AG04450 (cell line): ENCODE measurements at regions not wholly inside any gene's neighbourhood (a gene's known extent, or its start where the extent isn't known, plus 50 kb on each side); places are given as distances from the start of the nearest gene placed in this dataset.

Experiments
- CTCF ChIA-PET: fragments of 300-600, 350-600 bp; formaldehyde crosslinking; extraction: SDS; loops from one replicate; lab custom pipeline; 2022; ENCODE audit warnings: antibody characterized with exemption, inconsistent platforms; lab: Charles Lee
- POLR2A ChIA-PET: fragments of 350-600 bp; formaldehyde crosslinking; extraction: SDS; loops from one replicate; lab custom pipeline; 2021; ENCODE audit warnings: antibody characterized with exemption, inconsistent platforms; lab: Yijun Ruan, JAX
- DNase-seq: peaks from one replicate; pipeline ENCODE4 v3.0.0-alpha.2; 2011; ENCODE audit warnings: low read depth, low spot score
- H3K27ac ChIP-seq: one replicate; pipeline ENCODE4 v1.5.1; 2012; ENCODE audit warnings: low read depth, low read length, control low read depth
- H3K27me3 ChIP-seq: one replicate; pipeline ENCODE4 v1.6.0; 2012; ENCODE audit warnings: low read length; ENCODE audit not compliant: control insufficient read depth, insufficient read depth
- H3K4me3 ChIP-seq: 2 replicates; pipeline ENCODE4 v1.5.1; 2011; ENCODE audit warnings: mild to moderate bottlenecking, low read depth, low read length, control low read depth
- H3K9me3 ChIP-seq: 2 replicates; pipeline ENCODE4 v1.5.1; 2012; ENCODE audit warnings: low read length; ENCODE audit not compliant: control insufficient read depth, insufficient read depth
- CTCF ChIP-seq: IDR thresholded peaks from 2 replicates; pipeline ENCODE4 v1.5.1; 2011; ENCODE audit warnings: low read depth, low read length, control low read depth, inconsistent platforms

DNA sequence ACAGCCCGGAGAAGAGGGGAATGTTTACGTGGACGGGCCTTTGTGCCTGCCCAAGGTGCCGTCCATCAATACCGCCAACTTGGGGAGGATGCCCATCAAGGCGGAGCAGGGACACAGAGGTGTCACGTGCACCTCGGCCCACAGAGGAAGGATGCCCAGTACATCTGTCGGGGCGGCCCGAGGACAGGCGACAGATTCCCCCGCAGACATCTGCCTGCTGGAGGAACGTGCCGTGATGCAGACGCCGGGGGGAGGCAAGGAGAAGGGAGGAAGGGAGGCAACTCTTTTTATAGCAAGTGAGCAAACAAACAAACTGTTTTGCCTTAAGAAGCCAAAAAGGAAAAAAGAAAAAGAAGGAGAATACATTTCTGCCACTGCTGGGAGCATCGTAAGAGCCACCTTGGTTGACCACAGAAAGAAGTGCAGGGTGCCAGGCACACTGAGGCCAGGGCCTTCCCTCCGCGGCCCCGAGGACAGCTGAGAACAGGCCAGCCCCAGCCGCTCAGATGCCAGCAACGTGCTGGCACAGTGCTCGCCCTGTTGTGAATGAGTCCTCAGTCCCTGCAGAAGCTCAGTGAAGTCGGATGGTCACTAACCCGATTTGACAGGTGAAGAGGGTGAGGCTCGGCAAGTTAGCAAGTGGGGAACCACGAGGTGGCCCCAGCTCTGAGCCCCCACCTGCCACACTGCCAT lies 146.4 kb downstream of the RBFOX3 start:
- no peak for TF ChIP-seq CTCF
- Histone ChIP-seq H3K27me3 (no peaks in the 10 kb centered on the region), H3K27ac (no peak overlapping the region), H3K9me3 (peaks cover 14% of the 10 kb centered on the region), H3K4me3 (no peak overlapping the region)
- no peak for DNase-seq
- ChIA-PET CTCF (no interaction called here), POLR2A (no interaction called here)

DNA sequence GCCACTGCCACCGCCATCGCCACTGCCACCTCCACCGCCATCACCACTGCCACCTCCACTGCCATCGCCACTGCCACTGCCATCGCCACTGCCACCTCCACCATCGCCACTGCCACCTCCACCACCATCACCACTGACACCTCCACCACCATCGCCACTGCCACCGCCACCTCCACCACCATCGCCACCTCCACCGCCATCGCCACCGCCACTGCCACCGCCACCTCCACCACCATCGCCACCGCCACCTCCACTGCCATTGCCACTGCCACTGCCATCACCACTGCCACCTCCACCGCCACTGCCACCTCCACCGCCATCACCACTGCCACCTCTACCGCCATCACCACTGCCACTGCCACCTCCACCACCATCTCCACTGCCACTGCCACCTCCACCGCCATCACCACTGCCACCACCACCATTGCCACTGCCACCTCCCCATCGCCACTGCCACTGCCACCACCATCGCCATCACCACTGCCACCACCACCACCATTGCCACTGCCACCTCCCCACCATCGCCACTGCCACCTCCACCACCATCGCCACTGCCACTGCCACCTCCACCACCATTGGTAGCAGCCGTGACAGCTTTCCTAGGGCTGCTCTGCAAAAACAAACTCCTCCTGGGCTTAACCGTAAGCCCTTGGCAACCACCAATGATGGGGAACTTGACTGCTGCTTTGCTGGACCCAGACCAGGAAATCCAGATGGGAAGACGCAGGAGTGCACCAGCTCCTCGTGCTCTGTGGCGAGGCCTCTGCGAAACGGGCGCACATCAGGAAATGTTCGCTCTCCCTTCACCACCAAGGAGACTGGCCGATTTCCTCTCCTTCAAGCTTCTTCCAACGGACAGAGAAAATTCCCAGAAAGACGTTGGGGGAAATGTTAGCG lies 147.2 kb downstream of the RBFOX3 start:
- no peak for TF ChIP-seq CTCF
- no peak for DNase-seq
- ChIA-PET POLR2A (no interaction called here), CTCF (no interaction called here)
- H3K27ac ChIP-seq = no peak overlapping the region
- H3K27me3 ChIP-seq = no peaks in the 10 kb centered on the region
- H3K9me3 ChIP-seq = peaks cover 14% of the 10 kb centered on the region
- H3K4me3 ChIP-seq = no peak overlapping the region

DNA sequence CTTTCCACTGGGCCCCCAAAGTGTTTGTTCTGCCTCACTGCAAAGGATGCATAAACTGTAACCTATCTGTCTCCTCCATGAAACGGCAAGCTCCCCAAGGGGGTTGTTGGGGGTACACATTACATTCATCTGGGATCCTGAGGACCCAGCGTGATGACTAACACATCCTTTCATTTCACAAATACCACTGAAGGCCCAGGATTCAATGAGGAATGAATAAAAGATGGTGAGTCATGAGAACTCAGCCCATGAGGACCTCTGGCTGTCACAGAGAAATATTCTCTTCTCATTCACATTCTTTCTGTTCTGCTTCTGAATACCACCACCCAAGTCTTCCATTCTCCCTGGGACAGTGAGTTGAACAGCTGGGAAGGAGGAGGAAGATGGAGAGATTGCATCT lies 149.8 kb downstream of the RBFOX3 start:
- ChIA-PET POLR2A (no interaction called here), CTCF (no interaction called here)
- Histone ChIP-seq H3K9me3 (peaks cover 14% of the 10 kb centered on the region), H3K4me3 (no peak overlapping the region), H3K27me3 (no peaks in the 10 kb centered on the region), H3K27ac (no peak overlapping the region)
- TF ChIP-seq CTCF = no peak
- no peak for DNase-seq

- POLR2A ChIA-PET = no interaction called here
- no peak for DNase-seq
- CTCF ChIA-PET = no interaction called here
- TF ChIP-seq CTCF = no peak
- Histone ChIP-seq H3K4me3 (no peak overlapping the region), H3K27ac (no peak overlapping the region), H3K27me3 (no peaks in the 10 kb centered on the region), H3K9me3 (peaks cover 14% of the 10 kb centered on the region)
Measured at GRCh38 chr17:79459846-79460245, 151.0 kb downstream of the RBFOX3 start.
